Colonic mucosa (tissue), 4 donors: ENCODE measurements at regions not wholly inside any gene's neighbourhood (a gene's known extent, or its start where the extent isn't known, plus 50 kb on each side); places are given as distances from the start of the nearest gene placed in this dataset.

ENCODE experiments used
- DNase-seq: peaks from one replicate; pipeline ENCODE4 v3.0.0-alpha.2; 2020
- H3K27ac ChIP-seq: fragments of 200-600 bp; one replicate; pipeline ENCODE4 v1.8.0; 2021
- H3K27me3 ChIP-seq: fragments of 200-600 bp; one replicate; pipeline ENCODE4 v1.8.0; 2021
- H3K36me3 ChIP-seq: fragments of 200-600 bp; one replicate; pipeline ENCODE4 v1.8.0; 2021
- H3K4me1 ChIP-seq: fragments of 200-600 bp; one replicate; pipeline ENCODE4 v1.8.0; 2021; ENCODE audit warnings: mild to moderate bottlenecking
- H3K4me3 ChIP-seq: fragments of 200-600 bp; one replicate; pipeline ENCODE4 v1.8.0; 2021
- H3K9ac ChIP-seq, 2 donors: one replicate each; pipeline ENCODE4 v1.7.0; 2013; ENCODE audit warnings: control low read depth in 2 of 2, low read depth in 2 of 2, low read length in 2 of 2
- H3K9me3 ChIP-seq: fragments of 200-600 bp; one replicate; pipeline ENCODE4 v1.8.0; 2021
- CTCF ChIP-seq: fragments of 200-600 bp; IDR thresholded peaks from one replicate; pipeline ENCODE4 v1.8.0; 2022; ENCODE audit warnings: antibody characterized with exemption, mild to moderate bottlenecking
- intact Hi-C: fragments of 100-400 bp; cut with DNase I; formaldehyde crosslinking; loops from one replicate; pipeline ENCODE4 v1.14.1; 2022
- donor health status: healthy.
- donor health status: DM: no; HTN: no; CAD: no.
- donor health status: DM: no; HTN: no; CAD: no.

GRCh38 chr6:90948540-90948939, 361.7 kb upstream of the MAP3K7 start:
- TF ChIP-seq CTCF = no peak
- no peak overlapping the region for H3K27ac ChIP-seq
- no peaks in the 10 kb centered on the region for H3K36me3 ChIP-seq
- no peaks in the 10 kb centered on the region for H3K27me3 ChIP-seq
- H3K9ac ChIP-seq = no peak overlapping the region
- H3K4me3 ChIP-seq = no peak overlapping the region
- H3K4me1 ChIP-seq = no peaks in the 10 kb centered on the region
- no peak for DNase-seq
- H3K9me3 ChIP-seq = no peaks in the 10 kb centered on the region
- intact Hi-C loops = no loop called here

GRCh38 chr6:90947184-90948064, 360.6 kb upstream of the MAP3K7 start:
- Histone ChIP-seq H3K27ac (no peak overlapping the region), H3K36me3 (no peaks in the 10 kb centered on the region), H3K4me1 (no peaks in the 10 kb centered on the region), H3K27me3 (no peaks in the 10 kb centered on the region), H3K9ac (no peak overlapping the region), H3K4me3 (no peak overlapping the region), H3K9me3 (no peaks in the 10 kb centered on the region)
- intact Hi-C loops = no loop called here
- DNase-seq = no peak
- no peak for TF ChIP-seq CTCF

- intact Hi-C loops = no loop called here
- Histone ChIP-seq H3K9ac (no peak overlapping the region), H3K27ac (no peak overlapping the region), H3K9me3 (no peaks in the 10 kb centered on the region), H3K27me3 (no peaks in the 10 kb centered on the region), H3K36me3 (no peaks in the 10 kb centered on the region), H3K4me1 (no peaks in the 10 kb centered on the region), H3K4me3 (no peak overlapping the region)
- no peak for DNase-seq
- TF ChIP-seq CTCF = no peak
Measured at GRCh38 chr6:90941885-90942284, 355.0 kb upstream of the MAP3K7 start.

DNA sequence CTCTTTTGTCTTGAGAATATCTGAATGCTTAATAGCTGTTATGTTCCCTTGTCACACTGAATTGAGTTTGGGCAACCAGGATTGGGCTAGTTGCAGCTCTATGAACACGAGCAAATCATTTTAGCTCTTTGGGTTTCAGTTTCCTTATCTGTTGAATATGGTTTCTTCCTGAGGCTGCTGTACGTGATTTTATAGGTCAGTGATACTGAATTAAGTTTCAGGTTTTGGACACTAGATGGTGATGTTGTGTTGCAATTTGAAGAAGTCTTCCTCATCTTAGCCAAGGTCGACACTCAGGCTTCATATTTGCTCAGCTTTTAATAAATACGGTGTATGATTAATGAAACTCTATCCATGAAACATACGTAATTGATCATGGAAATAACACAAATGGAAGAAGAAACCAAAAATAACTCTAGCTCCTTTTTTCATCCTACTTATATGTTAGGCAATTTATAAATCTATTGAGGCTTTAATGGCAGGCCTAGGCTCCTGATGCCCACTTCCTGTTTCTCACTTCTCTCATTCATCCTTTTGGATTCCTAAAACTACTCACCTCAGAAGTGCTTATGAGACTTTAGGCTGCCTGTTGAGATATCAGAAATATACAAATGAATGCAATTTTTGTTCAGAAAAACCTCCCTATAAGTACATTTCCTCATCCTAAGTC, 354.1 kb upstream of the MAP3K7 start:
- intact Hi-C loops = no loop called here
- no peak overlapping the region for H3K27ac ChIP-seq
- no peaks in the 10 kb centered on the region for H3K27me3 ChIP-seq
- no peak overlapping the region for H3K9ac ChIP-seq
- H3K4me3 ChIP-seq = no peak overlapping the region
- H3K4me1 ChIP-seq = no peaks in the 10 kb centered on the region
- no peak for TF ChIP-seq CTCF
- DNase-seq = no peak
- H3K9me3 ChIP-seq = no peaks in the 10 kb centered on the region
- H3K36me3 ChIP-seq = no peaks in the 10 kb centered on the region

DNA sequence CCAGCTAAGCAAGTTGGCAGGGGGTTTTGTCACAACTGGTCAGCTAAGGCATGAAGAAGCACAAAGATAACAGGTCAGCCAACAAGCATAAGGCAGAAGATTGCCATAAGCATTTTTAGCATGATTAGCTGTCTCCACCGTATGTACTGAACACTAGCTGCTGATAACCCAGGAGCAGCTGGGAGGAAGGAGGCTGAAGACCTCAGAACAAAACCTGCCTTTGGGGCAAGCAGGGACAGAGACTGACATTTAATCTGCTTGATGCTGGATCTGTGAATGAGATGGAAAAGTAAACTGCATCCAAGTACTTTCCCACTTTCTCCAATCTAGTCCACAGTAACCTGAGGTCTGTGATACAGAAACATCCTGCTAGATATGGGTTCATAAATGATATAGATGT, 353.0 kb upstream of the MAP3K7 start:
- DNase-seq = no peak
- no peak overlapping the region for H3K9ac ChIP-seq
- no peaks in the 10 kb centered on the region for H3K9me3 ChIP-seq
- H3K36me3 ChIP-seq = no peaks in the 10 kb centered on the region
- H3K27me3 ChIP-seq = no peaks in the 10 kb centered on the region
- H3K27ac ChIP-seq = no peak overlapping the region
- intact Hi-C loops = no loop called here
- no peaks in the 10 kb centered on the region for H3K4me1 ChIP-seq
- TF ChIP-seq CTCF = no peak
- no peak overlapping the region for H3K4me3 ChIP-seq
